ENCODE measurements at regions not wholly inside any gene's neighbourhood (a gene's known extent, or its start where the extent isn't known, plus 50 kb on each side); places are given as distances from the start of the nearest gene placed in this dataset.

DNA sequence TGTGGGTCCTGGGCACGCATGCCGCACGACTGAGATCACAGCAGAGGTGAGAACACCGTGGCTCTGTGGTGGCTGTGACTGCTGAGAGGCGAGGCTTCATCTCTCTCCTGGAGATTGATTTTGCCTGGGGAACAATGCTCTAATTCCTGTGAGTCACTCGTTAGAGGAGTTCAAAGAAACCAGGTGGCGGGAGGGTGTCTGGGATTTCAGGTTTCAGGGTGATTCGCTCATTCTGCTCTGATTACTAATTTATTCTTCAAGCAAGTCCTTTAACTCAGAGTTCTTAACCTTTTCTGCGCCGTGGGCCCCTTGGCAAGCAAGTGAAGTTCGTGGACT is 56.3 kb downstream of the GLI2 start:
- TF ChIP-seq ESRRA (IDR thresholded peaks at IDR 0.05; ENCODE audit: low read length) (no peak), CTCF (IDR thresholded peaks at IDR 0.05 in 2 of 3, conservative IDR thresholded peaks at IDR 0.05 in 1 of 3; ENCODE audit: control insufficient read depth in 2 of 3, extremely low read depth in 1 of 3, insufficient read depth in 1 of 3, low read depth in 3 of 3, low read length in 3 of 3) (no peak), EZH2 (IDR thresholded peaks at IDR 0.05; ENCODE audit: borderline replicate concordance, control insufficient read depth, low read depth, low read length) (no peak), CEBPB (IDR thresholded peaks at IDR 0.05; ENCODE audit: borderline replicate concordance in 1 of 2, low read depth in 2 of 2, low read length in 2 of 2) (no peak), SP1 (IDR thresholded peaks at IDR 0.05; ENCODE audit: low read depth, low read length) (no peak), ZNF274 (IDR thresholded peaks at IDR 0.05; ENCODE audit: insufficient read depth, insufficient read length) (no peak), MXI1 (IDR thresholded peaks at IDR 0.05; ENCODE audit: low read depth, low read length) (no peak), TAF1 (IDR thresholded peaks at IDR 0.05; ENCODE audit: borderline replicate concordance, low read depth, low read length) (no peak), POLR2AphosphoS5 (IDR thresholded peaks at IDR 0.05; ENCODE audit: low read length) (no peak), FOXM1 (IDR thresholded peaks at IDR 0.05; ENCODE audit: low read depth, low read length) (no peak), MTA2 (IDR thresholded peaks at IDR 0.05; ENCODE audit: low read depth) (no peak)
- TF ChIP-seq, protein P1, sequence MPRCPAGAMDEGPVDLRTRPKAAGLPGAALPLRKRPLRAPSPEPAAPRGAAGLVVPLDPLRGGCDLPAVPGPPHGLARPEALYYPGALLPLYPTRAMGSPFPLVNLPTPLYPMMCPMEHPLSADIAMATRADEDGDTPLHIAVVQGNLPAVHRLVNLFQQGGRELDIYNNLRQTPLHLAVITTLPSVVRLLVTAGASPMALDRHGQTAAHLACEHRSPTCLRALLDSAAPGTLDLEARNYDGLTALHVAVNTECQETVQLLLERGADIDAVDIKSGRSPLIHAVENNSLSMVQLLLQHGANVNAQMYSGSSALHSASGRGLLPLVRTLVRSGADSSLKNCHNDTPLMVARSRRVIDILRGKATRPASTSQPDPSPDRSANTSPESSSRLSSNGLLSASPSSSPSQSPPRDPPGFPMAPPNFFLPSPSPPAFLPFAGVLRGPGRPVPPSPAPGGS (IDR thresholded peaks at IDR 0.05; ENCODE audit: borderline replicate concordance, insufficient read depth, low read depth, low read length, poor library complexity, severe bottlenecking), result no peak
